PC-9 (cell line): ENCODE measurements at regions not wholly inside any gene's neighbourhood (a gene's known extent, or its start where the extent isn't known, plus 50 kb on each side); places are given as distances from the start of the nearest gene placed in this dataset.

Experiments
- EZH2 ChIP-seq: fragments of 200-600 bp; sonication (generic); IDR thresholded peaks from 2 replicates; pipeline ENCODE4 v1.8.0; 2017; ENCODE audit warnings: antibody characterized with exemption, low read depth
- TF ChIP-seq, protein P1 (sequence below): fragments of 200-600 bp; sonication (generic); conservative IDR thresholded peaks from 2 replicates; pipeline ENCODE4 v1.6.1; 2017; ENCODE audit warnings: mixed run types, antibody characterized with exemption, mild to moderate bottlenecking, moderate library complexity

DNA sequence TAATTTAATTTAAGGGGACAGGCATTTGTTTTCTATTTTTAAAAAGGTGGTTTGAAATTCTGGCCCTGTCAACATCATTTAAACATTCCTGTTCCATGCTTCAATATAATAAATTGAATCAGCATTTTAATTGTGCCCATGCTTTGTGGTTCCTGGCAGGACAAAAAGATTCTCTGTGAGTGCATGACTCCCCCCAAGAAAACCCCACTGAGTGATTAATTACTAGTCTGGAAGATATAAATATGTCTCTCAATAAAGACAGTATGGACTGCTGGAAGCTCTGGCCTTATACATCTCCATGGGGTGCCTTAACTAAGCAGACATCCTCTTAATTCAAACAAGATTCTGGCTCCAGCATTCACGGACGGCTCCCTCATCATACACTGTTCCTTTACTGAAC lies 95.0 kb upstream of the PSMD7 start:
- no peak for TF ChIP-seq EZH2
- TF ChIP-seq, protein P1, sequence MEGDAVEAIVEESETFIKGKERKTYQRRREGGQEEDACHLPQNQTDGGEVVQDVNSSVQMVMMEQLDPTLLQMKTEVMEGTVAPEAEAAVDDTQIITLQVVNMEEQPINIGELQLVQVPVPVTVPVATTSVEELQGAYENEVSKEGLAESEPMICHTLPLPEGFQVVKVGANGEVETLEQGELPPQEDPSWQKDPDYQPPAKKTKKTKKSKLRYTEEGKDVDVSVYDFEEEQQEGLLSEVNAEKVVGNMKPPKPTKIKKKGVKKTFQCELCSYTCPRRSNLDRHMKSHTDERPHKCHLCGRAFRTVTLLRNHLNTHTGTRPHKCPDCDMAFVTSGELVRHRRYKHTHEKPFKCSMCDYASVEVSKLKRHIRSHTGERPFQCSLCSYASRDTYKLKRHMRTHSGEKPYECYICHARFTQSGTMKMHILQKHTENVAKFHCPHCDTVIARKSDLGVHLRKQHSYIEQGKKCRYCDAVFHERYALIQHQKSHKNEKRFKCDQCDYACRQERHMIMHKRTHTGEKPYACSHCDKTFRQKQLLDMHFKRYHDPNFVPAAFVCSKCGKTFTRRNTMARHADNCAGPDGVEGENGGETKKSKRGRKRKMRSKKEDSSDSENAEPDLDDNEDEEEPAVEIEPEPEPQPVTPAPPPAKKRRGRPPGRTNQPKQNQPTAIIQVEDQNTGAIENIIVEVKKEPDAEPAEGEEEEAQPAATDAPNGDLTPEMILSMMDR, result no peak
